Ascending aorta (tissue), 2 donors: ENCODE measurements at regions not wholly inside any gene's neighbourhood (a gene's known extent, or its start where the extent isn't known, plus 50 kb on each side); places are given as distances from the start of the nearest gene placed in this dataset.

Experiments used
- DNase-seq, 2 donors: peaks; one replicate each; pipeline ENCODE4 v3.0.0-alpha.2; 2019; ENCODE audit warnings: low spot score in 2 of 2
- H3K27ac ChIP-seq, 2 donors: fragments of 200-600 bp; sonication (generic); one replicate each; pipeline ENCODE4 v1.5.1; 2016 to 2017; ENCODE audit warnings: mild to moderate bottlenecking in 1 of 2
- H3K27me3 ChIP-seq: fragments of 200-600 bp; sonication (generic); one replicate; pipeline ENCODE4 v1.5.1; 2017
- H3K36me3 ChIP-seq, 2 donors: fragments of 200-600 bp; sonication (generic); one replicate each; pipeline ENCODE4 v1.5.1; 2016
- H3K4me1 ChIP-seq, 2 donors: fragments of 200-600 bp; sonication (generic); one replicate each; pipeline ENCODE4 v1.5.1; 2016 to 2017; ENCODE audit warnings: mild to moderate bottlenecking in 1 of 2
- H3K4me3 ChIP-seq, 2 donors: fragments of 200-600 bp; sonication (generic); one replicate each; pipeline ENCODE4 v1.5.1; 2016 to 2017; ENCODE audit warnings: mild to moderate bottlenecking in 1 of 2
- H3K9me3 ChIP-seq, 2 donors: fragments of 200-600 bp; sonication (generic); one replicate each; pipeline ENCODE4 v1.5.1; 2016
- CTCF ChIP-seq, 3 experiments: fragments of 200-600 bp in 2 of 3; fragments of 450-650 bp in 1 of 3; sonication (generic) in 2 of 3; IDR thresholded peaks; one replicate each; pipeline ENCODE4 v1.5.1; 2016 to 2019; ENCODE audit warnings: antibody characterized with exemption in 3 of 3, mild to moderate bottlenecking in 1 of 3, moderate library complexity in 1 of 3
- intact Hi-C: fragments of 100-400 bp; cut with DNase I; formaldehyde crosslinking; loops from one replicate; pipeline ENCODE4 v1.15.1; 2023

- no peak overlapping the region for H3K4me3 ChIP-seq
- H3K27ac ChIP-seq, result no peak overlapping the region
- H3K9me3 ChIP-seq, result no peaks in the 10 kb centered on the region
- no peaks in the 10 kb centered on the region for H3K27me3 ChIP-seq
- H3K36me3 ChIP-seq, result no peaks in the 10 kb centered on the region
- no peaks in the 10 kb centered on the region for H3K4me1 ChIP-seq
- no peak for DNase-seq
- intact Hi-C loops, result no loop called here
- no peak for TF ChIP-seq CTCF (IDR thresholded peaks at IDR 0.05)
Measured at GRCh38 chrX:42025861-42026260, 102.5 kb upstream of the CASK start.

- Histone ChIP-seq H3K27me3 (no peaks in the 10 kb centered on the region), H3K9me3 (no peaks in the 10 kb centered on the region), H3K36me3 (no peaks in the 10 kb centered on the region), H3K4me1 (no peaks in the 10 kb centered on the region), H3K4me3 (no peak overlapping the region), H3K27ac (no peak overlapping the region)
- no peak for DNase-seq
- intact Hi-C loops, result no loop called here
- no peak for TF ChIP-seq CTCF (IDR thresholded peaks at IDR 0.05)
Measured at GRCh38 chrX:42023122-42023521, 99.8 kb upstream of the CASK start.

- Histone ChIP-seq H3K9me3 (no peaks in the 10 kb centered on the region), H3K4me3 (no peak overlapping the region), H3K4me1 (no peaks in the 10 kb centered on the region), H3K27ac (no peak overlapping the region), H3K36me3 (no peaks in the 10 kb centered on the region), H3K27me3 (no peaks in the 10 kb centered on the region)
- TF ChIP-seq CTCF (IDR thresholded peaks at IDR 0.05), result no peak
- intact Hi-C loops, result no loop called here
- no peak for DNase-seq
Measured at GRCh38 chrX:42022158-42022557, 98.8 kb upstream of the CASK start.

- Histone ChIP-seq H3K27me3 (no peaks in the 10 kb centered on the region), H3K9me3 (no peaks in the 10 kb centered on the region), H3K27ac (no peak overlapping the region), H3K4me1 (no peaks in the 10 kb centered on the region), H3K4me3 (no peak overlapping the region), H3K36me3 (no peaks in the 10 kb centered on the region)
- intact Hi-C loops, result no loop called here
- no peak for TF ChIP-seq CTCF (IDR thresholded peaks at IDR 0.05)
- no peak for DNase-seq
Measured at GRCh38 chrX:42021058-42021457, 97.7 kb upstream of the CASK start.

GRCh38 chrX:42020225-42020624 is 96.9 kb upstream of the CASK start:
- DNase-seq, result no peak
- intact Hi-C loops, result no loop called here
- no peak overlapping the region for H3K4me3 ChIP-seq

More at GRCh38 chrX:42020225-42020624, 96.9 kb upstream of the CASK start:
- Histone ChIP-seq H3K4me1 (no peaks in the 10 kb centered on the region), H3K9me3 (no peaks in the 10 kb centered on the region), H3K27ac (no peak overlapping the region), H3K36me3 (no peaks in the 10 kb centered on the region), H3K27me3 (no peaks in the 10 kb centered on the region)
- TF ChIP-seq CTCF (IDR thresholded peaks at IDR 0.05), result no peak
